ENCODE measurements at regions not wholly inside any gene's neighbourhood (a gene's known extent, or its start where the extent isn't known, plus 50 kb on each side); places are given as distances from the start of the nearest gene placed in this dataset.
"Not testable (repeated sequence)": the region's sequence is repeated elsewhere in the genome, so short reads cannot be mapped to it uniquely, and the experiment has no call there.

DNA sequence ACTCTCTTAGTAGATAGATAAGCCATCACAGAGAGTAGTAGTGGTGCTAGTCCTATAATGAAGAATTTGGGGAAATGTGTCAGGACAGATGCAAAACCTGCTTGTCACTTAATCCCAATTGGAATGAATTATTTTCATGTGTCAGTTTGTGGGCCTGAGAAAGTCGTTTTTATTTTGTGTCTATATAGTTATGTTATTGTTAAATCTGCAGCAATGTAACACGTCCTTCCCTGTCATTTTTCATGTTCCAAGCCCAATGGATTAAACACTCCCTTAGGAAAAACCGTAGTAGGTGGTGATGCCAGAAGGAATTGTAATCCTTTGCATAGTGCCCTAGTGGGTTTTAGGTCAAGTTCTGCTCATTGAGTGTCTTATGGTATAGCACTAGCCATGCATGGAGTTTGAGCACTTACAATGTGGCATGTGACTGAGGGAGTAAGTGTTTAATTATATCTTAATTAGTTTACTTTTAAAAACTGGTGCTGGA lies 105.9 kb upstream of the PRSS16 start (continued):
- TF ChIP-seq, protein P1, sequence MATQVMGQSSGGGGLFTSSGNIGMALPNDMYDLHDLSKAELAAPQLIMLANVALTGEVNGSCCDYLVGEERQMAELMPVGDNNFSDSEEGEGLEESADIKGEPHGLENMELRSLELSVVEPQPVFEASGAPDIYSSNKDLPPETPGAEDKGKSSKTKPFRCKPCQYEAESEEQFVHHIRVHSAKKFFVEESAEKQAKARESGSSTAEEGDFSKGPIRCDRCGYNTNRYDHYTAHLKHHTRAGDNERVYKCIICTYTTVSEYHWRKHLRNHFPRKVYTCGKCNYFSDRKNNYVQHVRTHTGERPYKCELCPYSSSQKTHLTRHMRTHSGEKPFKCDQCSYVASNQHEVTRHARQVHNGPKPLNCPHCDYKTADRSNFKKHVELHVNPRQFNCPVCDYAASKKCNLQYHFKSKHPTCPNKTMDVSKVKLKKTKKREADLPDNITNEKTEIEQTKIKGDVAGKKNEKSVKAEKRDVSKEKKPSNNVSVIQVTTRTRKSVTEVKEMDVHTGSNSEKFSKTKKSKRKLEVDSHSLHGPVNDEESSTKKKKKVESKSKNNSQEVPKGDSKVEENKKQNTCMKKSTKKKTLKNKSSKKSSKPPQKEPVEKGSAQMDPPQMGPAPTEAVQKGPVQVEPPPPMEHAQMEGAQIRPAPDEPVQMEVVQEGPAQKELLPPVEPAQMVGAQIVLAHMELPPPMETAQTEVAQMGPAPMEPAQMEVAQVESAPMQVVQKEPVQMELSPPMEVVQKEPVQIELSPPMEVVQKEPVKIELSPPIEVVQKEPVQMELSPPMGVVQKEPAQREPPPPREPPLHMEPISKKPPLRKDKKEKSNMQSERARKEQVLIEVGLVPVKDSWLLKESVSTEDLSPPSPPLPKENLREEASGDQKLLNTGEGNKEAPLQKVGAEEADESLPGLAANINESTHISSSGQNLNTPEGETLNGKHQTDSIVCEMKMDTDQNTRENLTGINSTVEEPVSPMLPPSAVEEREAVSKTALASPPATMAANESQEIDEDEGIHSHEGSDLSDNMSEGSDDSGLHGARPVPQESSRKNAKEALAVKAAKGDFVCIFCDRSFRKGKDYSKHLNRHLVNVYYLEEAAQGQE (IDR thresholded peaks at IDR 0.05; ENCODE audit: unreplicated experiment), result no peak
- TF ChIP-seq EZH2phosphoT487 (IDR thresholded peaks at IDR 0.05; ENCODE audit: unreplicated experiment), result no peak
- no peak for TF ChIP-seq EZH2 (IDR thresholded peaks at IDR 0.05; ENCODE audit: low read depth, unreplicated experiment)
- TF ChIP-seq ZNF114 (CRISPR knock-in tag; IDR thresholded peaks at IDR 0.05), result no peak
- TF ChIP-seq CREB1 (CRISPR knock-in tag; IDR thresholded peaks at IDR 0.05; ENCODE audit: low read depth), result no peak

DNA sequence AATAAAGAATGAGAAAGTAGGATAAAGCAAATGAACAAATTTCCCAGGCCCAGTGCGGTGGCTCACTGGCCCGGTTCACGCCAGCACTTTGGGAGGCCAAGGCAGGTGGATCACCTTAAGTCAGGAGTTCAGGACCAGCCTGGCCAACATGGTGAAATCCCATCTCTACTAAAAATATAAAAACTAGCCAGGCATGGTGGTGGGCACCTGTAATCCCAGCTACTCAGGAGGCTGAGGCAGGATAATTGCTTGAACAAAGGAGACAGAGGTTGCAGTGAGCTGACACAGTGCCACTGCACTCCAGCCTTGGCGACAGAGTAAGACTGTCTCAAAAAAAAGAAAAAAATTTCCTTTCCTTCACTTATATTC lies 104.5 kb upstream of the PRSS16 start:
- H3K27me3 Mint-ChIP-seq (ENCODE audit: insufficient read depth, low read depth, poor library complexity), result peaks cover 29% of the 10 kb centered on the region
- peaks cover 69% of the 10 kb centered on the region for H3K79me2 ChIP-seq (replicated peaks; ENCODE audit: insufficient read depth)
- H3K4me1 ChIP-seq (ENCODE audit: insufficient read depth); H3K9me3 Mint-ChIP-seq; H3K4me3 Mint-ChIP-seq; H3F3A ChIP-seq (replicated peaks; ENCODE audit: low read depth); ATAC-seq; H3K27ac ChIP-seq (ENCODE audit: low read depth); H3K9me2 ChIP-seq (ENCODE audit: insufficient read depth); H2AFZ ChIP-seq; H3K27ac Mint-ChIP-seq; H4K20me1 ChIP-seq (replicated peaks; ENCODE audit: insufficient read depth); DNase-seq (ENCODE audit: low spot score); H3K36me3 ChIP-seq (ENCODE audit: insufficient read depth); H3K27me3 ChIP-seq (ENCODE audit: insufficient read depth): not testable (repeated sequence)
- H3K4me2 ChIP-seq, result peak overlapping the region; percentile 40; the same call in 1 of the 2 replicates
- peaks cover 22% of the 10 kb centered on the region for H3K4me1 Mint-ChIP-seq
- peak overlapping the region; percentile 11; the same call in 1 of the 2 replicates for H3K4me3 ChIP-seq
- H3K36me3 Mint-ChIP-seq (ENCODE audit: low read depth), result peaks cover 46% of the 10 kb centered on the region; the same call in 2 of the 3 replicates

DNA sequence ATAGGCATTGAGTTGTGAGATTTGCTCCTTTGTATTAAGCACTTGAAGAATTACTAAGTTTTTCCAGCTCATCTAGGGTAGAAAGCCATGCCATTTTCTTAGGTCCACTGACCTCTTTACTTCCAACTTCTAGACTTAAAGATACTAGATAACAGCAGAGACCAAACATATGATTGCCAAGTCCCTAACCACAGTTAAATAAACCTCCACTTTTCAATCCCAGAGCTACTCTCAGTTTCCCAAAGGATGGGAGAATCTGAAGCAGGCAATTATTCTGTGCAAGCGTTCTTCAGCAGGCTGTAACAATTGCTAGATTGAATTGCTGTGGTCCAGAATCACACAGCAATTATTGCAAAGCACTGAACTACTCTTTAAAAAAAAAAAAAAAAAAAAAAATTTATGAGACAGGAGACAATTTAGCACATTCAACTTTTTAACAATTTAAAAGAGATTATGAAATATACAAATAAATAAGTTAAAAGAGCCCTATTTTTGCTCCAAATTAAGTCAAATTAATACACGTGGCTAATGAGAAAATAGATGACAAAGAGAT lies 104.0 kb upstream of the PRSS16 start:
- Mint-ChIP-seq H3K4me1 (peaks cover 20% of the 10 kb centered on the region), H3K4me3 (no peak overlapping the region; the same call in 1 of the 3 replicates), H3K9me3 (peaks cover 5% of the 10 kb centered on the region; the same call in 1 of the 3 replicates), H3K36me3 (ENCODE audit: low read depth) (peaks cover 46% of the 10 kb centered on the region; the same call in 2 of the 3 replicates), H3K27ac (peak overlapping the region; percentile 54), H3K27me3 (ENCODE audit: insufficient read depth, low read depth, poor library complexity) (peaks cover 33% of the 10 kb centered on the region)
- no peak overlapping the region for H2AFZ ChIP-seq
- DNase-seq (ENCODE audit: low spot score) (no peak), ATAC-seq (no peak)
- H3K9me2 ChIP-seq (ENCODE audit: insufficient read depth), result no peaks in the 10 kb centered on the region
- no peaks in the 10 kb centered on the region; the same call in 1 of the 2 replicates for H3F3A ChIP-seq (replicated peaks; ENCODE audit: low read depth)
- no peaks in the 10 kb centered on the region for H3K27me3 ChIP-seq (ENCODE audit: insufficient read depth)
- H3K4me2 ChIP-seq, result peak overlapping the region; percentile 40
- TF ChIP-seq, protein P2, sequence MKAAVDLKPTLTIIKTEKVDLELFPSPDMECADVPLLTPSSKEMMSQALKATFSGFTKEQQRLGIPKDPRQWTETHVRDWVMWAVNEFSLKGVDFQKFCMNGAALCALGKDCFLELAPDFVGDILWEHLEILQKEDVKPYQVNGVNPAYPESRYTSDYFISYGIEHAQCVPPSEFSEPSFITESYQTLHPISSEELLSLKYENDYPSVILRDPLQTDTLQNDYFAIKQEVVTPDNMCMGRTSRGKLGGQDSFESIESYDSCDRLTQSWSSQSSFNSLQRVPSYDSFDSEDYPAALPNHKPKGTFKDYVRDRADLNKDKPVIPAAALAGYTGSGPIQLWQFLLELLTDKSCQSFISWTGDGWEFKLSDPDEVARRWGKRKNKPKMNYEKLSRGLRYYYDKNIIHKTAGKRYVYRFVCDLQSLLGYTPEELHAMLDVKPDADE (IDR thresholded peaks at IDR 0.05), result no peak
- TF ChIP-seq, protein P1 (IDR thresholded peaks at IDR 0.05; ENCODE audit: unreplicated experiment), result no peak
- H3K4me3 ChIP-seq, result peak overlapping the region; percentile 15
- no peaks in the 10 kb centered on the region for H4K20me1 ChIP-seq (replicated peaks; ENCODE audit: insufficient read depth)
- H3K4me1 ChIP-seq (ENCODE audit: insufficient read depth), result peaks cover 7% of the 10 kb centered on the region
- no peaks in the 10 kb centered on the region for H3K36me3 ChIP-seq (ENCODE audit: insufficient read depth)
- peak overlapping the region; percentile 46; the same call in 1 of the 2 replicates for H3K27ac ChIP-seq (ENCODE audit: low read depth)
- H3K79me2 ChIP-seq (replicated peaks; ENCODE audit: insufficient read depth), result peaks cover 69% of the 10 kb centered on the region
